ENCODE measurements at regions not wholly inside any gene's neighbourhood (a gene's known extent, or its start where the extent isn't known, plus 50 kb on each side); places are given as distances from the start of the nearest gene placed in this dataset.
"Not testable (repeated sequence)": the region's sequence is repeated elsewhere in the genome, so short reads cannot be mapped to it uniquely, and the experiment has no call there.

- TF ChIP-seq POLR2A, CTCF, POLR2AphosphoS5, EP300 (IDR thresholded peaks at IDR 0.05): not testable (repeated sequence)
Measured at GRCh38 chr12:31162896-31163560, 89.4 kb downstream of the DDX11 start.

Measured in upper lobe of left lung (tissue), 4 donors.